ENCODE measurements at regions not wholly inside any gene's neighbourhood (a gene's known extent, or its start where the extent isn't known, plus 50 kb on each side); places are given as distances from the start of the nearest gene placed in this dataset.

- no peaks in the 10 kb centered on the region for H3K27me3 ChIP-seq
- intact Hi-C loops (cut with DNase I): no loop called here
- no peaks in the 10 kb centered on the region for H3K4me1 ChIP-seq
- 56 to 65% methylated on average over 4 of the region's 4 CpGs for WGBS, 2 donors
- no peaks in the 10 kb centered on the region for H3K36me3 ChIP-seq
- H3K9me3 ChIP-seq: no peaks in the 10 kb centered on the region
- TF ChIP-seq CTCF (IDR thresholded peaks at IDR 0.05) (no peak), POLR2A (IDR thresholded peaks at IDR 0.05) (no peak)
- DNase-seq: no peak
- H3K4me3 ChIP-seq: no peak overlapping the region
- H3K27ac ChIP-seq: no peak overlapping the region
Observed at GRCh38 chr10:36057180-36057579, 415.1 kb upstream of the FZD8 start.

- H3K4me3 ChIP-seq: no peak overlapping the region
- no peaks in the 10 kb centered on the region for H3K9me3 ChIP-seq
- DNase-seq: no peak
- no peak for TF ChIP-seq CTCF (IDR thresholded peaks at IDR 0.05)
- TF ChIP-seq POLR2A (IDR thresholded peaks at IDR 0.05): no peak
- H3K4me1 ChIP-seq: no peaks in the 10 kb centered on the region
- H3K36me3 ChIP-seq: no peaks in the 10 kb centered on the region
- no peaks in the 10 kb centered on the region for H3K27me3 ChIP-seq
- no peak overlapping the region for H3K27ac ChIP-seq
- WGBS, 2 donors: 83 to 90% methylated on average over 4 of the region's 4 CpGs
- intact Hi-C loops (cut with DNase I): no loop called here
Observed at GRCh38 chr10:36053775-36054174, 411.7 kb upstream of the FZD8 start.

- Histone ChIP-seq H3K4me3 (no peak overlapping the region), H3K9me3 (no peaks in the 10 kb centered on the region), H3K27me3 (no peaks in the 10 kb centered on the region), H3K36me3 (no peaks in the 10 kb centered on the region), H3K27ac (no peak overlapping the region), H3K4me1 (no peaks in the 10 kb centered on the region)
- WGBS, 2 donors: 85 to 87% methylated on average over 7 of the region's 7 CpGs
- no peak for DNase-seq
- intact Hi-C loops (cut with DNase I): no loop called here
- TF ChIP-seq CTCF (IDR thresholded peaks at IDR 0.05) (no peak), POLR2A (IDR thresholded peaks at IDR 0.05) (no peak)
Observed at GRCh38 chr10:36053271-36053670, 411.2 kb upstream of the FZD8 start.

GRCh38 chr10:36051500-36051991 lies 409.4 kb upstream of the FZD8 start:
- Histone ChIP-seq H3K9me3 (no peaks in the 10 kb centered on the region), H3K4me1 (no peaks in the 10 kb centered on the region), H3K36me3 (no peaks in the 10 kb centered on the region), H3K4me3 (no peak overlapping the region), H3K27ac (no peak overlapping the region), H3K27me3 (no peaks in the 10 kb centered on the region)
- WGBS, 2 donors: 68 to 80% methylated on average over 4 of the region's 4 CpGs
- no peak for DNase-seq
- TF ChIP-seq POLR2A (IDR thresholded peaks at IDR 0.05) (no peak), CTCF (IDR thresholded peaks at IDR 0.05) (no peak)
- intact Hi-C loops (cut with DNase I): no loop called here

- 66 to 76% methylated on average over 7 of the region's 7 CpGs for WGBS, 2 donors
- Histone ChIP-seq H3K9me3 (no peaks in the 10 kb centered on the region), H3K4me1 (no peaks in the 10 kb centered on the region), H3K27me3 (no peaks in the 10 kb centered on the region), H3K36me3 (no peaks in the 10 kb centered on the region), H3K27ac (no peak overlapping the region), H3K4me3 (no peak overlapping the region)
- DNase-seq: no peak
- TF ChIP-seq POLR2A (IDR thresholded peaks at IDR 0.05) (no peak), CTCF (IDR thresholded peaks at IDR 0.05) (no peak)
- intact Hi-C loops (cut with DNase I): no loop called here
Observed at GRCh38 chr10:36050763-36051499, 408.8 kb upstream of the FZD8 start.
